HG03025 (cell line): ENCODE measurements at regions not wholly inside any gene's neighbourhood (a gene's known extent, or its start where the extent isn't known, plus 50 kb on each side); places are given as distances from the start of the nearest gene placed in this dataset.

ENCODE experiments used
- ATAC-seq: cut with Tn5 transposase; IDR thresholded peaks from one replicate; pipeline ENCODE4 v1.9.1; 2021; ENCODE audit warnings: mild to moderate bottlenecking, moderate library complexity; ENCODE audit not compliant: unreplicated experiment, low FRiP score

DNA sequence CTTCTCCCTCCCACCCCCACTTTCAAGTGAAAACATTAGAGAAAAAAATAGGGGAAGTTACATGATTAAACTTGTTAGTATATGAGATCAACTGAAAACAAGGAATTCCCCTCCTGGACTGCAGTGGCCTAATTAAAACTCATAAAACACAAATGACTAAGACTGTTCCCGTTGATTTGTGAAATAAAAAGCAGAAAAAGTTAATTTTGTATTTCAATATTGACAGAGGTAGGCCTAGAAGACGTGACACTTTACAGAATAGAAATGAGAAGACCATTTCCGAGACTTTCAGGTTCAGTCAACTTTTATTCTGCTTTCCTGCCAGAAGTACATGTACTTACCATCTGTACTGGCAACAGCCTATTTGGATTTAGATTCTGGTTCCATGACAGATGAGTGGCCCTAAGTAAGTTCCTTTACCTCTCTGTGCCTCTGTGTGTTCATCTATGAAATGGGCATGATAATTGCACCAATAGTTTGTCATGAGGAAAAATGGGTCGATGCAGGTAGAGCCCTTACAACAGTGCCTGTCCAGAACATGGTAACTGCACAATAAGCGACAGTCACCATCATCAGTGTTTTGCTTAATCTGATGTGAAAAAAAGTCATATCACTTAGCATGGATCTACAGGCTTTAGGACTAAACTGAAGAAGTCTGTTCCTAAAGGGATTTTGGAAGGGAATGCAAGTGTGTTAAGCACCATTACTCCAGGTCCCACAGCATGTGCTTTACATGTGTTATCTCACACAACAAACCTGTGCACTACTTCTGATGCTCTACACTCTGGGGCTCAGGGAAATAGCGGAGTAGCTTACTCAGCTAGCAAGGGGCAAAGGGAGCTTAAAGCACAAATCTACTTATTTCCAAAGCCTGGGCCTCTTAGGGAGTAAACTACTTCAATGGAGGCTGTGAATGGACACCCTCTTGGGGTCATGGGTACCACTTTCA, 562.3 kb upstream of the DIPK2B start:
- no peak for ATAC-seq

DNA sequence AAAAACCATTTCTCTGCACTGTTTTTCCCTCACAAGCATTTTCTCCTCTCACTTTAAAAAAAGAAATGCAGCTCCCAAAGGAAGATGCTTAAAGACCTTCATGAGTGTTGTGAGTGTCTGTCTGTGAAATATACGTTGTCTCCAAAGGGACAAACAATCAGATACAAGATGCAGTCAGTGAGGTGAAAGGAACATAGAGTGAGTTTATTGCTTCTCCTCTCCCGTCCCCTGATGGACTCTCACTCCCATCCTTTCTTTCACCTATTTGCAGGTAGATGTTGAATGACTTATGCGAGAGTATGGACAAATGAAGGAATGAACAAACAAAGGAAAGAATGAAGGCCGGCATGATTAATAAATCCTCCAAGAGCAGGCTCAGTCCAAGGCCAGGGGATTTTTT, 561.2 kb upstream of the DIPK2B start:
- ATAC-seq = no peak

GRCh38 chrX:45760187-45760742, 559.6 kb upstream of the DIPK2B start:
- no peak for ATAC-seq

- peak; percentile 78 for ATAC-seq
Measured at GRCh38 chrX:45758738-45759397, 558.2 kb upstream of the DIPK2B start.

DNA sequence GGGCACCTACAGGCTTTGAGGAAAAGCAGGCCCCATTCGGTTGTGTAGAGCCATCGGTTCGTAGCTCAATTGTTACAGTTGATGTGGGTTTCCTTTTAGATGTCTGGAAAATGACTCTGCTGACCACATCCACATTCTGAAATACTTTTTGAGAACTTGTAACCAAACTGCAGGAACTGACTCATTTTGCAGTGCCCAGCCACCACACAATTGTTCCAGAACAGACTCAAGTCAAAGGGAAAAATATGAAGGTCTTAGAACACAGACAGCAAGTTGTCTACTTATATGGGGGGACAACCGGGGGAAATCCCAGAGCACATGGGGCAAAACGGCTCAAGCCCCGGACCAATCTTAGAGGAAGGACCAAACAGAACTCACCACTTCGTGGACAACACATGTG, 557.6 kb upstream of the DIPK2B start:
- no peak for ATAC-seq

- no peak for ATAC-seq
Measured at GRCh38 chrX:45757272-45757671, 556.6 kb upstream of the DIPK2B start.

- no peak for ATAC-seq
Measured at GRCh38 chrX:45756557-45756956, 555.9 kb upstream of the DIPK2B start.

DNA sequence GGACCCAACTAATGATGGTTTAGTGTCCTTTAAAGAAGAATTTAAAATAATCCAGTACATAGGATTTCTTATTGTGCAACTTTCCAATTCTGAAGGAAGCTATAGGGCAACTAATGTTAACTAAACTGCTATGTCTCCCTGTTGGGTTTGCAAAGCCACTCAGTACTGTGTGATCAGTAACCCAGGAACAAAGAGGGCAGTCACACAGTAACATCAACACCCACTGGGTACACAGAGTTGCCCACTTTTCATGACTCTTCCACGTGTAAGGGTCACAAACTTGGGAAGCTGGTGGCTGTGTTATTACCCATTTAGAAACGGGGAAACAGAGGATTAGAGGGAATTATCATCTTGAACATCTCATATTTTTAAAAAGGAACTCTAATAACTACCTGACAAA, 555.0 kb upstream of the DIPK2B start:
- ATAC-seq = no peak

GRCh38 chrX:45751156-45751555, 550.5 kb upstream of the DIPK2B start:
- ATAC-seq = no peak

DNA sequence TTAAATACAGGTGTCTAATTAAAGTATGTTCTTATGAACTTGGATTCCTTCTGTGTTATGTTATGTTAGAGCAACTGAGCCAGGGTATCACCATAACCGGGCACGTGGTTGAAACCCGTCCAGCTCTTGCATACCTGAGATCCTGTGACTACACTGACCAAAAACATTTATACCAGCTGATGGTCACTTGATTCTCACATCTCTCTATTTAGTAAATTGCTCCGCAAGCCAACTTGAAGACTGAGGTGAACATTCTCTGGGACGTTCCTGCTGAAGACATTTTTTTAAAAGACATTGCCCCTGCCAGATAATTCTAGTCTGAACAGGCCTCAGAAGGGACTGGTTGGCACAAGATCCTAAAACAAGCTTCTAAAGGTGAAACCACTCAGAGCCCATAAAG, 550.0 kb upstream of the DIPK2B start:
- ATAC-seq = no peak

DNA sequence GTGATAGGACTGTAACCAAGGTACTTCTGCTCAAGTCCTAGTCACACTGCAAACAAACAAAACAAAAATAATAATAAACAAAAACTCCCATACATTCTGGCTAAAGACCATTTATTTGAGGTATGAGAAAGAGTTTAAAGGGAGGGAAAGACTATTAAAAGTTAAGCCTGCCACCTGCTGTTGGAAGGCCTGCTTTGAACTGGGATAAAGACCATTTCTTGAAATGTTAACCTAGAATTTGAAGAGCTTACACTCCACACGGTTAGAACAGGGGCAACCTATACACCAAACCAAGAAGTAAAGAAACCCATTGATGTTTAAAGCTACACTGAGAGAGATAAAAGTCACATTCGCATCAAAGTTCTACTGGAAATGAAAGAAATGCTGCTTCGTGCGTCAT, 548.7 kb upstream of the DIPK2B start:
- ATAC-seq = no peak

- no peak for ATAC-seq
Measured at GRCh38 chrX:45748369-45748774, 547.7 kb upstream of the DIPK2B start.

DNA sequence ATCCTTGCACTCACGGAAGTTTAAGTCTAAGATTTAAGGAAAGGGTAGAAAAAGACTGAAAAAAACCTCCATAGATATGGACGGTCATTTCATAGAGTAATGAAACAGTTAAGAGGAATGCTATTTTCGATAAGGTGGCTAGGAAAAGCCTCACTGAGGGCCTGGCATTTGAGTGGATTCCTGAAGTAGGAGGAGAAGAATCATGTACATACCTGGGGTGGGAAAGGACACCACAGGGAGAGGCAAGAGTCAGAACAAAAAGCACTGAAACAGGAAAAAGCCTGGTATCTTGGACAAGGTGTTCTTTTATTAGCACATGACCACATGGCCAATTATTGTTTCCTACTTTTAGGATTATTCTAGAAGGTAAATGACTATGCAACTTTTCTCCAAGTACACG, 547.2 kb upstream of the DIPK2B start:
- no peak for ATAC-seq

DNA sequence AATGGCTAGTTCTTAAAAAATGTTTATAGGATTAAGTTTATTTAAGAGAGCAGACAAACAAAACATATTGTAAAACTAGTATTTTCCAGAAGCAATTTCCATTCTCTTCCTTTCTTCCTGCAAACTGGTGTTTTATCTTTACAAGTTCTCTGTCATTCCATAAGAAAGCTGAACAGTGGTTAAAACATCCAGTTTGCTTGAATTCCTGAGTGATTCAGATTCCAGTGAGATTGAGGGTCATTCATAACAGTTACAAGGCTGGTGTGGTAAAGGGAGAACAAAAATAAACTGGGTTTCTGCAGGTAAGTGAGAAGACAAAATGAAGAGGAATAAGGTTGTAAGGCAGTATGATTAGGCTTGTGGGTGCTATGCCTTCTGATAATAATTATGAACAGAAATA, 544.8 kb upstream of the DIPK2B start:
- no peak for ATAC-seq

DNA sequence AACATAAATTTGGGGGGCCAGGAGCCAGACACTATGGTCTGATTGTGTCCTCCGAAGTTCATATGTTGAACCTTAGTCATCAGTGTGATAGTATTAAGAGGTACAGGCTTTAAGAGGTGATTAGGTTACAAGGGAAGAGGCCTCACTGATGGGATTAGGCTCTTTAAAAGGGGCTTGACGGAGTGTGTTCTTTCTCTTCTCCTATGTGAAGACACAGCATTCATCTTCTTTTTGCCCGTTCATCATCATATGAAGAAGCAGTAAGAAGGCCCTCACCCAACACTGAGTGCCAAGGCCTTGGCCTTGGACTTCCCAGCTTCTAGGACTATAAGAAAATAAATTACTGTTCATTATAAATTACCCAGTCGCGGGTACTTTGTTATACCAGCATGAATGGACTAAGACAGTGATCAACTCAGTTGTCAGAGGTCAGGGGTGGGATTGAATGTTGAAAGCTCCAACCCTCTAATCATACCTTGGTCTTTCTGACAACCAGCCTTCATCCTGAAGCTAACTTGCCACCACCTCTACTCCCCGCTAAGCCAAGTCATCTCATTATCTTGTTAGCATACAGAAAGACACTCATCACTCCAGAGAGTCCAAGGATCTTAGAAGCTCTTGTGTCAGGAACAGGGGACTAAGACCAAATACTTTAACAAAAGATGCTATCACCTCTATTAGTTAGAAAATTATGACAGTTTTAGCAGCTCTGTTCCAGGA, 543.4 kb upstream of the DIPK2B start:
- no peak for ATAC-seq

DNA sequence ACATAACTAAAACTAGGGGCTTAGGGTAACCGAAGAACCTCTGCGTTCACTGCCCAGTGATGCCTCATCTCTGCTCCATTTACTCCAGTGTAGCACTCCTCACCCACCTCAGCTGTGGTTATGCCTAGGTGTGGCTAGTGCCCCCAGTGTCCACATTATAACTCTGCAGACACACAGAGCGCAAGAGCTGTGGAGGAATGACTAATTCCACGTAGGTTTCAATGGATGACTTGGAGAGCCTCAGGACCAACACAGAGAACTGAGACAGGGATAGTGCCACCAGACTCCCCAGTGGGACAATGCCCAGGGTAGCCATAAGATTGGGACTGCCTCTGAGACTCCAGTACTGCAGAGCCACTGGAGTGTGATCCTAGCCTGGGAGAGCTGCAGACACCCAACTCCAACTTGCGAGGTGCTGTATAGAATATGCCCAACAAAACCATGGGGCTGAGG, 542.4 kb upstream of the DIPK2B start:
- ATAC-seq = no peak

- ATAC-seq = no peak
Measured at GRCh38 chrX:45740291-45740690, 539.6 kb upstream of the DIPK2B start.

GRCh38 chrX:45735571-45735970, 534.9 kb upstream of the DIPK2B start:
- ATAC-seq = no peak

- ATAC-seq = no peak
Measured at GRCh38 chrX:45731448-45731847, 530.8 kb upstream of the DIPK2B start.

DNA sequence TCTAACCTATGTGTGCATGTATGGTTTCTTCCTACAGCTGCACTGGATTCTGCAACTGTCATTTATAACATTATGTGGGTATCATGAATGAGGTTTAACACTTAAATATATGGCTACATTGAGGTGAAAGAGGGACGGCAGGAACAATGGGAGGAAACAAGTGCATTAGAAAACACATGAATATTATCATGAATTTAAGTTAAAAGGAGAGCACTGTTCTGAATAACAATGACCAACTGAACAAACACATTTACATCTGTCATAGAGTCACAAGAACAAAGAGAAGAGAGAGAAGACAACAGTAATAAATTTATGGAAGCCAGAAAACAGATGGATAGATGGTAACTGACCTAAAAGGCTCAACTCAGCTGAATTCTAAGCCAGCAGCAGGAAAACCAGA, 527.1 kb upstream of the DIPK2B start:
- ATAC-seq = no peak

DNA sequence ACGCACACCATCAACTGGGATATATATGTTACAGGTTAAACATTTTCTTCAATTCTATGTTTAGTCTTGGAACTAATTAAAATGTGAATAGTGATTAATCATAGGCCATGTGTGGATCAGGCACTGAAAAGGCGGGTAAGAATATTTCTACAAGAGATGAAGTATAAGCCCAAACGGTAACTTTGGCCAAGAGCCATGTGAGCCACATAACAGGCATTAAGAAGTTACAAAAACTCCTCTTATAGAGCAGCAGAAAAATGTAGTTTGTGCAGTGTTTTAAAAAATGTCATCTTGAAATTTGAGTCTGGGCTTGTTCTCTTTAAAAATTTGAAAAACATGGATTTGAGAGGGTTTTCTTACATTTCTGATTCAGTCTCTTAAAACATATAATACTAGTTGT, 521.8 kb upstream of the DIPK2B start:
- ATAC-seq = no peak
